GM18867 (cell line): ENCODE measurements at regions not wholly inside any gene's neighbourhood (a gene's known extent, or its start where the extent isn't known, plus 50 kb on each side); places are given as distances from the start of the nearest gene placed in this dataset.
"Not testable (repeated sequence)": the region's sequence is repeated elsewhere in the genome, so short reads cannot be mapped to it uniquely, and the experiment has no call there.

Experiments used
- ATAC-seq: cut with Tn5 transposase; IDR thresholded peaks from one replicate; pipeline ENCODE4 v1.9.1; 2021; ENCODE audit warnings: mild to moderate bottlenecking, moderate library complexity; ENCODE audit not compliant: unreplicated experiment

- ATAC-seq, result no peak
Observed at GRCh38 chr10:57624856-57625592, 642.7 kb downstream of the IPMK start.

GRCh38 chr10:57624066-57624465 lies 643.6 kb downstream of the IPMK start:
- no peak for ATAC-seq

GRCh38 chr10:57621466-57621865 lies 646.2 kb downstream of the IPMK start:
- no peak for ATAC-seq

GRCh38 chr10:57605948-57606485 lies 661.7 kb downstream of the IPMK start:
- ATAC-seq, result no peak

- ATAC-seq, result no peak
Observed at GRCh38 chr10:57599440-57599839, 668.3 kb downstream of the IPMK start.

- no peak for ATAC-seq
Observed at GRCh38 chr10:57593983-57594573, 673.6 kb downstream of the IPMK start.

- ATAC-seq, result no peak
Observed at GRCh38 chr10:57579926-57580325, 687.8 kb downstream of the IPMK start.

- no peak for ATAC-seq
Observed at GRCh38 chr10:57562211-57562610, 705.5 kb downstream of the IPMK start.

- not testable (repeated sequence) for ATAC-seq
Observed at GRCh38 chr10:57551774-57552173, 715.9 kb downstream of the IPMK start.

GRCh38 chr10:57535306-57535705 lies 732.4 kb downstream of the IPMK start:
- no peak for ATAC-seq

- ATAC-seq, result no peak
Observed at GRCh38 chr10:57513637-57514036, 754.1 kb downstream of the IPMK start.

GRCh38 chr10:57507788-57508187 lies 759.9 kb downstream of the IPMK start:
- no peak for ATAC-seq

GRCh38 chr10:57506414-57507094 lies 761.1 kb downstream of the IPMK start:
- ATAC-seq, result no peak

- ATAC-seq, result no peak
Observed at GRCh38 chr10:57494486-57494885, 773.2 kb downstream of the IPMK start.

- ATAC-seq, result no peak
Observed at GRCh38 chr10:57482259-57482658, 785.4 kb downstream of the IPMK start.

- no peak for ATAC-seq
Observed at GRCh38 chr10:57472823-57473619, 794.7 kb downstream of the IPMK start.

GRCh38 chr10:57468894-57469432 lies 798.7 kb downstream of the IPMK start:
- ATAC-seq, result no peak

GRCh38 chr10:57465155-57465554 lies 802.5 kb downstream of the IPMK start:
- ATAC-seq, result no peak

GRCh38 chr10:57460540-57460939 lies 807.2 kb downstream of the IPMK start:
- ATAC-seq, result no peak

- no peak for ATAC-seq
Observed at GRCh38 chr10:57457972-57458512, 809.7 kb downstream of the IPMK start.
